Ecto neural progenitor cell (in vitro differentiated cells): ENCODE measurements at regions not wholly inside any gene's neighbourhood (a gene's known extent, or its start where the extent isn't known, plus 50 kb on each side); places are given as distances from the start of the nearest gene placed in this dataset.
A peak's percentile ranks its signal among the peaks of the same experiment; 100 is the strongest.

Experiments
- DNase-seq: peaks from one replicate; pipeline ENCODE4 v3.0.0-alpha.2; 2018; ENCODE audit warnings: low spot score

DNA sequence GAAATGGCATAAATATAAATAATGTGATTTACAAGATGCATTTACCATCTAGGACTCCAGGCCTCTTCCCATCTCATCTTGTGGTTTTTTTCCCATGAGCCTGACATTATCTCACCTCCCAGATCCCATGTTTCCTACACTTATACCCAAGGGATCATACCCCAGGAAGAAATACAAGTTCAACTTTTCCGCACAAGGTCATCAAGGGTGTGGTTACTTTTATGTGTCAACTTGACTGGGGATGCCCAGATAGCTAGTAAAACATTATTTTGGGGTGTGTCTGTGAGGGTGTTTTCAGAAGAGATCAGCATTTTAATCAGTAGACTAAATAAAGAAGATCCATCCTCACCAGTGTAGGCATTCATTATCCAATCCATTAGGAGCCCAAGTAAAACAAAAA lies 176.3 kb upstream of the TNFAIP3 start:
- DNase-seq = no peak

DNA sequence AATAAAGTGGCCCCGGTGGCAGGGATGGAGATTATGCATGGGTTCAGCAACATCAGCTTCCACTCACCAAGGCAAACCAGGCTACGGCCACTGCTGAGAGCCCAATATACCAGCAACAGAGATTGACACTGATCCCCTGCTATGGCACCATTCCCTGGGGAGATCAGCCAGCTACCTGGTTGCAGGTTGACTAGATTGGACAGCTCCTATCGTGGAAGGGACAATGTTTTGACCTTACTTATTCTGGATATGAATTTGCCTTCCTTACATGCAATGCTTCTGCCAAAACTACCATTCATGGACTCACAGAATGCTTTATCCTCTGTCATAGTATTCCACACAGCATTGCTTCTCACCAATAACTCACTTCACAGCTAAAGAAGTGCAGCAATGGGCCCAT lies 174.8 kb upstream of the TNFAIP3 start:
- no peak for DNase-seq

DNA sequence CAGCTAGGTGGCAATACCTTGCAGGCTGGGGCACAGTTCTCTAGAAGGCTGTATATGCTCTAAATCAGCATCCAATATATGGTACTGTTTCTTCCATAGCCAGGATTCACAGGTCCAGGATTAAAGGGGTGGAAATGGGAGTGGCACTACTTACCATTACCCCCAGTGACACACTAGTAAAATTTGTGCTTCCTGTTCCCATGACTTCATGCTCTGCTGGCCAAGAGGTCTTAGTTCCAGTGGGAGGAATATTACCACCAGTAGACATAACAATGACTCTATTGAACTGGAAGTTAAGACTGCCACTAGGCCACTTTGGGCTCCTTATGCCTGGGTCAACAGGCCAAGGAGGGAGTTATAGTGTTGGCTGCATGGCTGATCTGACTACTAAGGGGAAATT lies 174.3 kb upstream of the TNFAIP3 start:
- DNase-seq = no peak

DNA sequence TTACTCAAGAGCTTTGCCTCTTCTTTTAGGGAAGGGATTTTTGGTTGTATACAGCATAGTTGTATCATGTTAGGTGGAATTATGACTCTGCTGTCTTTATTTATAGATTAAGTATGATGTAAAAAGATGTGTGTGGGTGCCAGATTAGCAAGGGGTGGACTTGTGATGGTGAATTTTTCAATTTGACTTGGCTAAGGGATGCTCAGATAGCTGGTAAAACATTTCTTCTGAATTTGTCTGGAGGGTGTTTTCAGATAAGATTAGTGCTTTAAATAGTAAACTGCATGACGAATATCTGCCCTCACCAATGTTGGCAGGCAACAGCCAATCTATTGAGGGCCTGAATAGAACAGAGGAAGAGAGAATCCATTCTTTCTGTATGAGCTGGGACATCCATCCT lies 173.3 kb upstream of the TNFAIP3 start:
- no peak for DNase-seq

DNA sequence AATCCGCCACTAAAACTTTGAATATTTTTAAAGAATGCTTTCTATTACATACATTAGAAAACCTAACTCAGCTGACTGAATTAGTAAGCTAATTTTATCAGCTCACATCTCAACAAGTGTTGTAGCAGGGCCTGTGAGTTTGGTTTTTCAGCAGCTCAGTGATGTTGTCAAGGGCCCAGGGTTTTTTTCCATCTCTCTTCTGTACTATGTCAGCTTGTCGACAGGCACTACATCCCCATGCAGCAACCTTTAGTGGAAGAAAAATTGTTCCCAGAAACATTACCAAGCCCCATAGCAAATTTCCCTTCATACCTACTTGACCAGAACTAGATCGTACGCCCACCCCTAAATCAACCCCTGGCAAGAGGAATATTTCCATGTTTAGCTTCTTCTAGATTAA lies 170.3 kb upstream of the TNFAIP3 start:
- DNase-seq = no peak

DNA sequence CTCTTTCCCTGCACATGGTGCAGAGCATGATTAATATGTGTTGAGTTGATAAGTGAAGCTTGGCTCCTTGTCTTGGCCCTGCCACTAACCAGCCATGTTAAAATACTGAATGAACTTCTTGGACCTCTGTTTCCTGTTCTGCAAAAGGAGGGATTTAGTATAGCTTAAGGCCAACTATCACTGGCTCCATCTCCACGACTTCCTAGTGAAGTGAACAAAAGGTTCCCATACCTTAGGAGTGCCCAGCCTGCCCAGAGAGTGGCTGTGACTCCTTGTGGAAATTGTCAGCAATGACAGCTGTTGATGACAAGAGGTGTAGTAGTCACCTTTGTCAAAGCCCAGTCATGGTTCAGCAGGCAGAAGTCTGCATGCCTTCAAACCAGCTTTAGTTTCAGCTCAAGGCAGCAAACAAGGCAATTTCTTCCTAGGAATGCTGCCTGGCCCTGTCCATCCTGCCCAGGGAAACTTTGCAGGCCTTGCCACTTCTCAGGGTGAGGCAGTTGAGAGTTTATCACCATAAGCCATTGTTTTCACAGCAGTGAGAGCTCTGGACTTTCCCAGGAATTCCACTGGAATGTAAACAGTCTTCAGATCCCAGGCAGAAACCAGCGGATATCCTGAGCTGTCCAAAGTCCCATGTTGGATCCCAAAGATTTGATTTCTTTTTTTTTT lies 169.7 kb upstream of the TNFAIP3 start:
- peak; percentile 57 for DNase-seq

DNA sequence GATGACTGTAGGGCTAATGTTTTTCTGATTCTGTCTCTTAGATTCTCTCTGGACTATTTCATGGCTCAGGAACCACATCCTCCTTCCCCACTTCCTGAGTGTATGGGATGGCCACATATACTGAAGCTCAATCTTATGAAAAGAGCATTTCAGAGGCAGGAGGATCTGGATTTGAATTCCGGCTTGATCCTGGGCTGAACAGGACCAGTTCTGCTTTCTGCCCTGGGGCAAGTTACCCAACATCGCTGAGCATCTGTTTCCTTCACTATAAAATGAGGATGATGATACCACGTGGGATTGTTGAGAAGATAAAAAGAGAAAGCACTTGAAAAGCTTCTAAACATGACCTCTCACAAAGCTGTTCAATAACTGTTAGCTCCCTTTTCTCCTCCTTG lies 168.4 kb upstream of the TNFAIP3 start:
- DNase-seq = no peak

DNA sequence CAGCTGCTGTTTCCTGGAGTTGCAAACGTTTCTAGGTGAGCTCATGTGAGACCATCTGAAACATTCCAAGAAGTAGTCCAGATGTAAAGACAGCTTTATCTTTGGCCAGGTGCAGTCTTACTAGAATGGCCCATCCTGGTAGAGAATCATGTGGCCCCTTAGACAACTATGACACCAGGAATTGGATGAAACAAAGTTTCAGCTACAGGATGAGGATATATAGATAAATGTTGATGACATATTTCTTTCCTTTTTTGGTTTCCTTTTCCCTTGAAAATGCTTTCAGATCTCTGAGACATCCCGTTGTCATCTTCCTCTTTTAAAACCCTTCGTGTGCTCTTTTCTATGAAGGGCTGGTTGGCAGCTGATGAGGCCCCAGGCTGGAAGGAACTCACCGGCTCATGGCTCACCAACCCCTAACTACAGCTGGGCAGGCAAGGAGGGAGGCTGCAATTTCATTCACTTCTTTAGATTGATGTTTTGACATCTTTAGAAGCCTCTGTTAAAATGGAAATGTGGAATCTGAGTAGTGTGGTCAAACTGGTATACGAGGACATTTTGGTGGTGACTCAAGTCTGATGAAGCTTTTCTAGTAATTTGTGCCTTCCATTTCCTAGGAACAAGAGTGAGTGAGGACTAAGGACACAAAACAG lies 167.9 kb upstream of the TNFAIP3 start:
- DNase-seq = no peak

DNA sequence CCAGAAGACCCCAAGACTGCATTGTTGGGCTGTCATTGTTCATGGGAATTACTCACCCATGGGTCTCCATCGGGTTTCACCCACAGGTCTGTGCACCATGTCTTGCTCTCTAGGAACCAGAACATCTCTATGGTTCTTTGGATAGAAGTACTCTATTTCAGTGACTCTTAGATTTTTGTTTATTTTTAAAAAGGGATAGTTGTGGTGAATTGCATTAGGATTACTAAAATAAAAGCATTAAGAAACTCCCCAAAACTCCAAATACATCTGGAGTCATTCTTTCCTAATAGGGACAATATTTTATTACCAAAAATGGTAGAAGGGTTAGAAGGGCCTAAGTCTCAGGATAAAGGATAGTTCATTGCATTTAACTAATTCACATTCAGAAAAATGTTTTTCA lies 166.9 kb upstream of the TNFAIP3 start:
- DNase-seq = no peak

DNA sequence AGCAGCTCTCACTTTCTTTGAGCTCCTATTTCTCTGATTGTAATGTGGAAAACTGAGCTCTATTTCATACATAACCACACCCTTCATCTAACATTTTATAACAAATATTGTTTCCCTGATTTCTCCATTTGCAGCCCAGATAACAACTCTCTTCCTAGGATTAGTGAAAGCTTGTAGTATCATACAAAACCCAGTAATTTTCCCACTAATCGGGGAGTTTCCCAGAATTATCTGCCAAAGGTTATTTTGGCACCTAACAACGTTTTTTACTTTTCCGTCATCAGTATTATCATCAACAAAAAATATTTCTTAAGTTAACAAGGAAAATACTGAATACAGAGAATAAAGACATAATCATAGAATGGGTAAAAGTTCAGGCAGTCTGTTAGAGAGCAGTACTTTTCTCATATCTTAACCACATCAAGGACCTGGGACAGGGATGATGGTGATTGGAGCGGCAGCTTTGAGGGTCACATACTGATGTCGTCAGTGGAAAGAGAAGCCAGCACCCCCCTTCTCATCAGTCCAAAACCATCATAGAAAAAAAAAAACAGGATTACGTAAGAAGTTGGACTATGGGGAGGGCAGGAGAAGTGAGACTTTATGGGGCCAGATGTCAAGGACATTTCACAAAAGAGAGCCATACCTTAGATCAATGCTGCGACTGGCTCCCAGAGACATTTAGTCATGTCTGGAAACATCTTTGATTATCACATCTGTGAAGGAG lies 166.1 kb upstream of the TNFAIP3 start:
- no peak for DNase-seq

DNA sequence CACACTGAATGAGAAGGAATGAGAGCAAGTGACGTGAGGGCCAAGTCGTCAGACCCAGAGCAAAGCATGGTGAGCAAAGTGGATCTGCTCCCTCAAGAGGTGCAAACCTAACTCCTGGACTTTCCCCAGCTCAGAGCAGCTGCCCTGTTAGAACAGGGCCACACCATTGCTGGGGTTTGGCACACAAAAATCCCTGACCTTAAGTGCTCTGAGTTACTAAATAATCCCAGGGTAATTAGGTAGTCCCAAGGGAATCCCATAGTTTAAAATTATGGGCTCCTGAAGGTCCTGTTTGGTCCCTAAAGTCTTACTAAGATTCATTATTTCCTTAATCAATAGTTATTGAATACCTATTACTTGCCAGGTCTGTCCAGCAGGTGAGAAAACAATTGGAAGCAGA lies 165.1 kb upstream of the TNFAIP3 start:
- no peak for DNase-seq

DNA sequence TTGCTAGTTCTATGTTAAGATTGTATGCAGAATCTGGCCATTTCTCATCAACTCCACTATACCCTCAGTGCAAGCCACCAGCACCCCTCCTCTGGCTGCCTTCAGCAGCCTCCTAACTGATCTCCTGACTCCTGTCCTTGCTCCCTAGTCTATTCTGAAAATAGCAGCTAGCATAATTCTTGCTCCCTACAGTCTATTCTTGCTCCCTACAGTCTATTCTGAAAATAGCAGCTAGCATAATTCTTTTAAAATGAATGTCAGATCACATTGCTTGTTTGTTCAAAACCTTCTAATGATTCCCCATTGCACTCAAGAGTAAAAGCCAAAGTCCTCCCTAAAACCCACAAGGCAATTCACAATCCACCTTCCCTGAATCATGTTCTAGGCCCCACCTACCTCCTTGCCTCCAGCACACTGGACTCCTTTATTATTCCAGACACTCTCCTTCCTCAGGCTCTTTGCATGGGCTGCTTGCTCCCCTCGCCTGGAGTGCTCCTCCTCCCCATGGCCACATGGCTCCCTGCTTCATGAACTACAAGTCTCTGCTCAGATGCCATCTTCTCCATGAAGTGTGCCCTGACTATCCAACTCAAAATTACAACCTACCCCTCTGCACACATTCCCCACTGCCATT lies 164.2 kb upstream of the TNFAIP3 start:
- DNase-seq = no peak

DNA sequence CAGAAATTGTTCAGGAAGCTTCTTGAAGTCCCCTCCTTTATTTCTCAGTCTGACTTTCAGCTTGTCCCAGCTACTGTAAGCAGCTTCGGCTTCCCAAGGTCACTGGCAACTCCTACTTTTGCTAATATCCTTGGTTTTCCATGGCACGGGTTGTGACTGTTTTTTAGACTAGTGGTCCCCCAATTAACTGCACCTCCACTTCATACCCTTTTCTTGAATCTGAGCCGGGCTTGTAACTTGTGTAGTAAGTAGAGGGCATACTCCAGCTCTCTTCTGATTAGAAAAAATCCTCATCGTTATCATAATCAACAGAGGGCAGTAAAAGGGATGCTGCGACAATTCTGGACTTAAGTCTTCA lies 162.3 kb upstream of the TNFAIP3 start:
- DNase-seq = no peak

DNA sequence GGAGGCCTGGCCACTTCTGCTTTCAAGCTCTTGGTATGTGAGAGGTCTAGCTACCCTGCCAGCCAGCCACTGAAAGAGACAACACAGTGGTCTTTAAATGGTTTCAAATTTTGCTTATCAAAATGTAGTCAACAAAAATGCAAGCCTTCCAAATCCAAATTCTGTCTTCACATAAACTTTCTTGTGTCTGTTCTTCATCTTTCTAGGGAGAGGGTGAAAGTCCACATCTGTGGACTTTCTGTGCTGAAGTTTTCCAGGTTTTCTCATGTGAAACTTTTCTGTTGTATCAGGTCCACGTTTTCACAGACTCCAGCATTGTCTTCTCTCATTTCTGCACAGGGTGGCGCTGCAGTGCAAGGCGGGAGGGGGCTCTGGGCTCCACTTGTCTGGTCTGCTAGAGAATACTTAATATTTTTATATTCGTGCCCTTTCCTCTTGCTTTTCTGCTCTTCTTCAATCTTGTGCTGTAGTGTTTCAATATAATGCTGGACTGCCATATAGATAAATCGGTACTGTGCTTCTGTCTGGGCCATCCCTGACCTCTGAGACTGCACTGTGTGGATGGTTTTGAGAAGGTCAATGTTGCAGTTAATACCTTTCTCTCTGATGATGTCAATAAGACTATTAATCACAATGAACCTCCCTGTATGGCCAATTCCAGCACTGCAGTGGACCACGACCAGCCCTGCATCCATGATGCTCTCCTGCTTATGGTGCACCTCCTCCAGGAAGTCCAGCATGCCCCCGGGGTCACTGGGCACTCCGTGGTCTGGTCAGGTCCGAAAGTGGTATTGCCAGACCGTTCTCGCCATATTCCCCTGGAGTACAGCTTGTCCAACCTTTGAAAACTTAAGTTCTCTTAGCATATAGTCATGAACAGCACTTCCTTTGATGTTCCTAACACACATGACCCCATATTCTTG lies 161.6 kb upstream of the TNFAIP3 start:
- DNase-seq = peak; percentile 69

DNA sequence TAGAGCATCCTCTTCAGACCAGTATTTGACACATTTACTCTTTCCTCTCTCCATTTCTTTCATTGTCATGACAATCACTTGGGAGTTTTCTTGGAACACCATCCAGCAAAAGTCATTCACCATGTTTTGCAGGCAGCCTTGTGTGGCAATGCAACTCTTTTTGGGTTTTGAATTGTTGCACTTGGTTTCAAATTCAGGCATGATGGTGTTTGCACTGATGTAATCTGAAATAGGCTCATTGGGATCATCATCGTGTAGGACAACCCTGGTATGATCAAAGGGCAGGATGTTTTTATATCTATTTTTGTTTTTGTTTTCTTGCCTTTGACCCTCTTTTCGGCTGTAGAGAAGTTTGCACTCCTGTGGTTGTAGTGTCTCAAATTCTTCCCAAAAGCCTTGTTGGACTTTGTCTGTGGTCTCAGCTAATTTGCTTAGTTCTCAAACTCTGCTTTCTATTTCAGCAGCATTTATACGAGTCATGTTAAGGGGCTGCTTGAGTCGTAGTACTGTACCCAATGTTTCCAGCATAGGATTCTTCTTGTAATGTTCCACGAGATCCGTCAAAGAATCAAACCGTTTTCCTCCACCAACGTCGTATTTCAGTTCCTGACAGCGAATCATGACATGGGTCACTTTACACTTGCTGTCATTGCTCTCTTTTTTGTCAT lies 160.8 kb upstream of the TNFAIP3 start:
- DNase-seq = no peak

DNA sequence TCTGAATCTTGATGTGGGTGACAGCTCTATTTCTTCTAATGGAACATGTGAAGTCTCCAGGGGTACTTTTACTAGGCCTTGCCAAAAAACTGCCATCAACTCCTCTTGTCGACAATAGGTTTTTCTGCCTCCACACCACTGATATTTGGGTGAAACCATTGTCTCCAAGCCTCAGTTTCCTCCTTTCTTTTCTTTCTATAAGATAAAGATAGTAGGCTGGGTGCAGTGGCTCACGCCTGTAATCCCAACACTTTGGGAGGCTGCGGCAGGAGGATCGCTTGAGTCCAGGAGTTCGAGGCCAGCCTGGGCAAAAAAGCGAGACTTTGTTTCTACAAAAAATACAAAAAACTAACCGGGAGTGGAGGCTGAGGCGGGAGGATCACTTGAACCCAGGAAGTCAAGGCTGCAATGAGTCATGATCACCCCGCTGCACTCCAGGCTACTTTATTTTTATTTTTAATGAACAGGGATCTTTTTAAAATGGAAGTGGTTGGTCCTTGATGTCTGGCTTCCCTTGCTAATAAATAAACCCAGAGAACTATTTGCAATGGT lies 159.9 kb upstream of the TNFAIP3 start:
- DNase-seq = no peak

DNA sequence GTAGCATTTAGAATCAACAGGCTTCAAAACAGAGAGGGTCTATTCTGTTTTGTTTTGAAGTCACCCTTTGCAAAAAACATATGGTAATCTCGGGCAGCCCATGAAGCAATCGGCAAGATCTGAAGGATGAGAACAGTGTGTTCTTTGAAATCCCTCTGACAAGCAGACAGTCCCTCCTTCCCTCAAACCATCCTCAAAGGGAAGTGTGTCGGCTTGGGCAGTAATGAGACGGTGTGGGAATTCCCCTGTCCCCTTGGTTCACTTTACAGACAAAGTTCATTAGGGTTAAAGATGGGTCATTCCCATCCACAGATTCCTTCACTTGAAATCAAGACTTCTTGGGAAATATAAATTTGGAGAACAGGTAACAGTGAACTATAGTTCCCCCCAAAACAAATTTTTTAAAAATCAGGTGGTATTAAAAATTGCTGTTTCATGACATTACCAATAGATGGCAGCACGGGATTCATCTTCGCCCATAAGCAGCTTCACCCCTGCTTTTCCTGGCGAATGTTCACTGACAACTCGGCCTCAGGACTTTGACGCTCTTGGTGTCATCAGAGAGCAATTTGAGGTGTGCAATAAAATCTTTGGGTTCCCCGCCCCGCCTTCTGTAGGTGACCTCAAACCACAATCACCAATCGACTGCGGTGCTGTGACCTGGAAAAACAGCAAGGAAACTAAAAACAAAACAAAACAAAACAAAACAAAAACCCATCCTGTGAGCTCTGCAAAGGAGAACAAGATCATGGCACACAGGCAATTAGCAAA lies 159.3 kb upstream of the TNFAIP3 start:
- peak; percentile 56 for DNase-seq

DNA sequence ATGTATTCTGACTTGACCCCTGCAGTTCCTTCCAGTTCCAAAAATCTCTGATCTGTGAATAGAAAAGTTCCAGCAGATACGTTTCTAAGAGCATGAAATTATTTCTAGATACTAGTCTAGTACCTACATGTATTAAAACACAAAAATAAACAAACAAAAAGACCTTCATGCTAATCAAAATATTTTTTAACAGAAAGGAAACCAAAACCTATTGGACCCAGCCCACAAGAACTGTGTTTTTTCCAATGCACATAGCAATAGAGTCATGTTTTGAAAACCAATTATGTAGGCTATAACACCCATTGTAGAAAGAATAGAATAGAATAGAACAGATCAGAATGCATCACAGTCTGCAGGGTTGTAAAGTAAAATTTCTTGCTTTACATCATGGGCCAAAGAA lies 158.6 kb upstream of the TNFAIP3 start:
- DNase-seq = no peak

DNA sequence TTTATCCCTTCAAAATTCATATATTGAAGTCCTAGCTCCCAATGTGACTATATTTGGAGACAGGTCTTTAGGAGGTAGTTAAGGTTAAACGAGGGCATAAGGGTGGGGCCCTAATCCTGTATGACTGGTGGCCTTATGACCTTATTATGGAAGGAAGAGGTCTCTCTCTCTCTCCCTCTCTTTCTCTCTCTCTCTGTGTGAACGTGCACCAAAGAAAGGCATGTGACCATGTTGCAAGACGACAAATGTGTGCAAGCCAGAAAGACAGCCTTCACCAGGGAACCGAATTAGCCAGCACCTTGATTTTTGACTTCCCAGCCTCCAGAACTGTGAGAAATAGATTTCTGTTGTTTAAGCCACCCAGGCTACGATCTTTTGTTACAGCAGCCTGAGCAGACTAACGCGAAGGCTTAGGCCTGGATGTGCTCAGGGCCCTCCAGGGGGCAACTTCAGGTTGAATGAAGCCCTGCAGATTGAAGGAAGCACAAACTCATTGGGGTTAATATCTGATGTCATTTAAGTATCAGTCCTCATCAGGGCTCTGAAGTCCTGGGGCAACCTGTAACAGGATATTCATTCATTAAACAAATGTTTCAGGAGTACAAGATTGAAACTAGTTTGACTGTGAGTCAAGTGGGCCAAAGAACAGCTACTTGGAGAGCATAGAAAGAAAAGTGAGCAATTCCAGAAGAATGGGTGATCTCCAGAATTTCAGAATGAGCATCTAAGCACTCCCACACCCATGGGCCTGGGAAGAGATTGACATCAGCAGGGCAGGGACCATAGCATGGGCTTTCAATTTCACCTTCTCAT lies 157.4 kb upstream of the TNFAIP3 start:
- no peak for DNase-seq

DNA sequence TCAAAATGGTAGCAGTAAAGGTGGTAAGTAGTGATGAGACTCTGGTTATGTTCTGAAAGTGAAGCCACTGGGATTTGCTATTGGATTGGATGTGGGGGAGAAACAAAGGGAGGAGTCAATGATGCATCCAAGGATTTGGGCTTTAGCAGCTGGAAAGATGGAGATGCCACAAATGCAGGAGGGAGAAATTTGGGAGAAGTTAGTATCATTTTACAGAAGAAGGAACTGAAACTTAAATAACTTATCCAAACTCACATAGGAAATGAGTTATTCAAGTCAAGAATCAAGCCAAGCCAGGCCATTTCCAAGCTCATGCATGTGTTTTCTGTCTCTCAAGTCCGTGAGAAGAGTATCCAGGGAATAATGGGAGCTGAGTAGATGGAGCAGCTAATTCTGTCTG lies 155.1 kb upstream of the TNFAIP3 start:
- DNase-seq = no peak
